IMR-90 (cell line): ENCODE measurements at regions not wholly inside any gene's neighbourhood (a gene's known extent, or its start where the extent isn't known, plus 50 kb on each side); places are given as distances from the start of the nearest gene placed in this dataset.

Source experiments
- ATAC-seq: fragments of 200-7000 bp; cut with Tn5 transposase; 2 replicates; pipeline ENCODE4 v1.9.1; 2020; ENCODE audit warnings: low read depth, mild to moderate bottlenecking, moderate library complexity
- BruUV-seq: library from RNA; stranded (reverse); fragments of 400-500 nt; replicated peaks from 2 replicates; lab custom pipeline; 2021; lab: Mats Ljungman, UMichigan
- CTCF ChIA-PET: fragments of 300-600 bp; formaldehyde crosslinking; extraction: SDS; loops from one replicate; lab custom pipeline; 2021; ENCODE audit warnings: antibody characterized with exemption; lab: Yijun Ruan, JAX
- POLR2A ChIA-PET: fragments of 300-600 bp; sonication (Branson Sonifier 250); formaldehyde crosslinking; loops from one replicate; lab custom pipeline; 2022; ENCODE audit warnings: antibody characterized with exemption; ENCODE audit not compliant: unreplicated experiment; lab: Charles Lee
- DNase-seq: peaks from one replicate; pipeline ENCODE4 v3.0.0; 2013
- H2AFZ ChIP-seq: replicated peaks from 2 replicates; pipeline ENCODE3; 2013; ENCODE audit warnings: low read length, mild to moderate bottlenecking; ENCODE audit not compliant: poor library complexity
- H2AK5ac ChIP-seq: 2 replicates; pipeline ENCODE4 v1.6.1; 2013; ENCODE audit warnings: low read depth, low read length, inconsistent platforms
- H2AK9ac ChIP-seq: replicated peaks from 2 replicates; pipeline ENCODE3; 2013; ENCODE audit warnings: mild to moderate bottlenecking, low read depth, low read length, moderate library complexity; ENCODE audit not compliant: poor library complexity
- H2BK120ac ChIP-seq: 2 replicates; pipeline ENCODE4 v1.6.1; 2013; ENCODE audit warnings: low read depth, low read length, inconsistent platforms
- H2BK15ac ChIP-seq: 3 replicates; pipeline ENCODE4 v1.6.1; 2013; ENCODE audit warnings: low read depth, low read length, inconsistent platforms
- H2BK20ac ChIP-seq: 2 replicates; pipeline ENCODE4 v1.6.1; 2013; ENCODE audit warnings: low read depth, mild to moderate bottlenecking, inconsistent platforms, low read length, moderate library complexity
- H2BK5ac ChIP-seq: 2 replicates; pipeline ENCODE4 v1.6.1; 2013; ENCODE audit warnings: mild to moderate bottlenecking, low read depth, low read length, inconsistent platforms; ENCODE audit not compliant: poor library complexity, severe bottlenecking
- H3K14ac ChIP-seq: replicated peaks from 2 replicates; pipeline ENCODE4 v1.6.1; 2013; ENCODE audit warnings: low read depth, low read length, inconsistent platforms
- H3K18ac ChIP-seq: 2 replicates; pipeline ENCODE4 v1.6.1; 2013; ENCODE audit warnings: low read depth, low read length, control low read depth
- H3K23ac ChIP-seq: 2 replicates; pipeline ENCODE4 v1.6.1; 2013; ENCODE audit warnings: low read depth, low read length, inconsistent platforms
- H3K27ac ChIP-seq: 2 replicates; pipeline ENCODE4 v1.5.1; 2013; ENCODE audit warnings: mild to moderate bottlenecking, control low read depth, low read length; ENCODE audit not compliant: insufficient read depth
- H3K27me3 ChIP-seq: 2 replicates; pipeline ENCODE4 v1.6.1; 2013; ENCODE audit warnings: low read length; ENCODE audit not compliant: control insufficient read depth, insufficient read depth
- H3K36me3 ChIP-seq: 2 replicates; pipeline ENCODE4 v1.6.1; 2013; ENCODE audit warnings: low read length, mixed read lengths; ENCODE audit not compliant: control insufficient read depth, insufficient read depth
- H3K4ac ChIP-seq: 2 replicates; pipeline ENCODE4 v1.6.1; 2013; ENCODE audit warnings: low read depth, low read length, inconsistent platforms
- H3K4me1 ChIP-seq: 2 replicates; pipeline ENCODE4 v1.6.1; 2013; ENCODE audit warnings: low read length, mixed read lengths; ENCODE audit not compliant: control insufficient read depth, insufficient read depth
- H3K4me2 ChIP-seq: 2 replicates; pipeline ENCODE4 v1.6.1; 2013; ENCODE audit warnings: low read depth, mild to moderate bottlenecking, control low read depth, low read length, moderate library complexity
- H3K4me3 ChIP-seq: 2 replicates; pipeline ENCODE4 v1.5.1; 2013; ENCODE audit warnings: low read depth, mild to moderate bottlenecking, control low read depth, low read length, moderate library complexity; ENCODE audit not compliant: insufficient read depth
- H3K56ac ChIP-seq: 2 replicates; pipeline ENCODE4 v1.6.1; 2013; ENCODE audit warnings: low read length, inconsistent platforms; ENCODE audit not compliant: insufficient read depth; ENCODE audit errors: extremely low read depth
- H3K79me1 ChIP-seq, 2 experiments: 2 replicates each; pipeline ENCODE4 v1.6.1; 2013; ENCODE audit warnings: low read length in 2 of 2, inconsistent platforms in 1 of 2, low read depth in 1 of 2
- H3K9ac ChIP-seq: 2 replicates; pipeline ENCODE4 v1.6.1; 2013; ENCODE audit warnings: low read depth, low read length, control low read depth
- H3K9me1 ChIP-seq: 2 replicates; pipeline ENCODE4 v1.6.1; 2013; ENCODE audit warnings: low read length, inconsistent platforms; ENCODE audit not compliant: insufficient read depth
- H3K9me3 ChIP-seq: 2 replicates; pipeline ENCODE4 v1.6.1; 2013; ENCODE audit warnings: low read length; ENCODE audit not compliant: control insufficient read depth, insufficient read depth
- H4K20me1 ChIP-seq: 2 replicates; pipeline ENCODE4 v1.6.1; 2013; ENCODE audit warnings: low read length, inconsistent platforms; ENCODE audit not compliant: insufficient read depth
- H4K5ac ChIP-seq: 2 replicates; pipeline ENCODE4 v1.6.1; 2013; ENCODE audit warnings: mild to moderate bottlenecking, low read depth, low read length, control low read depth
- H4K8ac ChIP-seq, 2 experiments: 2 replicates each; pipeline ENCODE4 v1.6.1; 2013; ENCODE audit warnings: low read depth in 2 of 2, low read length in 2 of 2, control low read depth in 1 of 2, inconsistent platforms in 1 of 2
- H4K91ac ChIP-seq: 2 replicates; pipeline ENCODE4 v1.6.1; 2013; ENCODE audit warnings: low read depth, low read length, inconsistent platforms; ENCODE audit not compliant: insufficient read depth
- BHLHE40 ChIP-seq: fragments of 150-350 bp; IDR thresholded peaks from 2 replicates; pipeline ENCODE4 v1.6.1; 2016; ENCODE audit warnings: mild to moderate bottlenecking, low read depth, low read length
- CEBPB ChIP-seq: IDR thresholded peaks from 2 replicates; pipeline ENCODE4 v1.6.1; 2012; ENCODE audit warnings: low read depth, low read length, improper control_type of control experiment
- CHD1 ChIP-seq: IDR thresholded peaks from 2 replicates; pipeline ENCODE4 v1.6.1; 2012; ENCODE audit warnings: low read depth, low read length, improper control_type of control experiment
- FOS ChIP-seq: fragments of 150-350 bp; IDR thresholded peaks from 2 replicates; pipeline ENCODE4 v1.6.1; 2016; ENCODE audit warnings: low read depth, low read length
- MAFK ChIP-seq: IDR thresholded peaks from 2 replicates; pipeline ENCODE4 v1.6.1; 2012; ENCODE audit warnings: low read depth, low read length, improper control_type of control experiment
- MAZ ChIP-seq: IDR thresholded peaks from 2 replicates; pipeline ENCODE4 v1.6.1; 2012; ENCODE audit warnings: low read depth, mild to moderate bottlenecking, low read length, improper control_type of control experiment, moderate library complexity, borderline replicate concordance
- MXI1 ChIP-seq: IDR thresholded peaks from 2 replicates; pipeline ENCODE4 v1.6.1; 2012; ENCODE audit warnings: low read depth, mild to moderate bottlenecking, low read length, moderate library complexity, borderline replicate concordance
- NFE2L2 ChIP-seq: fragments of 150-350 bp; IDR thresholded peaks from 2 replicates; pipeline ENCODE4 v1.6.1; 2016; ENCODE audit warnings: low read depth, mild to moderate bottlenecking, low read length
- POLR2A ChIP-seq: IDR thresholded peaks from 2 replicates; pipeline ENCODE4 v1.6.1; 2012; ENCODE audit warnings: mild to moderate bottlenecking, low read depth, low read length
- RAD21 ChIP-seq: IDR thresholded peaks from 2 replicates; pipeline ENCODE4 v1.6.1; 2012; ENCODE audit warnings: low read length, improper control_type of control experiment
- RCOR1 ChIP-seq: IDR thresholded peaks from 2 replicates; pipeline ENCODE4 v1.6.1; 2012; ENCODE audit warnings: mild to moderate bottlenecking, low read length, improper control_type of control experiment; ENCODE audit not compliant: insufficient replicate concordance
- RFX5 ChIP-seq: IDR thresholded peaks from 2 replicates; pipeline ENCODE4 v1.8.0; 2012; ENCODE audit warnings: low read depth, mild to moderate bottlenecking, low read length, moderate library complexity
- SMC3 ChIP-seq: fragments of 150-350 bp; IDR thresholded peaks from 2 replicates; pipeline ENCODE4 v1.6.1; 2016; ENCODE audit warnings: low read depth, mild to moderate bottlenecking, antibody characterized with exemption, low read length, moderate library complexity
- WGBS, 2 experiments: methylation state at CpG; one replicate each; pipeline versions ENCODE4 v1.1.5 to v1.1.7; 2013; ENCODE audit warnings: missing lambda C conversion rate in 2 of 2; ENCODE audit not compliant: insufficient read length in 1 of 2; ENCODE audit errors: extremely low coverage in 2 of 2; 5-methylcytosine and 5-hydroxymethylcytosine counted together
- dilution Hi-C: fragments of 300-500 bp; cut with HindIII; formaldehyde crosslinking; loops from one replicate; pipeline ENCODE4 v1.14.3; 2018; ENCODE audit warnings: low sequenced_read_pairs; ENCODE audit not compliant: unreplicated experiment
- in situ Hi-C: fragments of 300-500 bp; cut with MboI; formaldehyde crosslinking; loops from 3 replicates; pipeline ENCODE4 v1.14.3; 2019; ENCODE audit warnings: low sequenced_read_pairs, inconsistent platforms, mixed read lengths
- intact Hi-C: fragments of 100-400 bp; cut with micrococcal nuclease; formaldehyde crosslinking; loops from 2 replicates; pipeline ENCODE4 v1.10.0; 2022
- TF ChIP-seq, protein P1 (sequence below): conservative IDR thresholded peaks from 2 replicates; pipeline ENCODE4 v1.5.1; 2012; ENCODE audit warnings: mild to moderate bottlenecking, low read depth, low read length, improper control_type of control experiment
- TF ChIP-seq, protein P2 (sequence below): fragments of 150-350 bp; IDR thresholded peaks from 2 replicates; pipeline ENCODE4 v1.6.1; 2016; ENCODE audit warnings: low read depth, mild to moderate bottlenecking, low read length, moderate library complexity, borderline replicate concordance
- TF ChIP-seq, protein P3 (sequence below): fragments of 150-350 bp; IDR thresholded peaks from 2 replicates; pipeline ENCODE4 v1.6.1; 2017; ENCODE audit warnings: mild to moderate bottlenecking, antibody characterized with exemption, low read length, low read depth

DNA sequence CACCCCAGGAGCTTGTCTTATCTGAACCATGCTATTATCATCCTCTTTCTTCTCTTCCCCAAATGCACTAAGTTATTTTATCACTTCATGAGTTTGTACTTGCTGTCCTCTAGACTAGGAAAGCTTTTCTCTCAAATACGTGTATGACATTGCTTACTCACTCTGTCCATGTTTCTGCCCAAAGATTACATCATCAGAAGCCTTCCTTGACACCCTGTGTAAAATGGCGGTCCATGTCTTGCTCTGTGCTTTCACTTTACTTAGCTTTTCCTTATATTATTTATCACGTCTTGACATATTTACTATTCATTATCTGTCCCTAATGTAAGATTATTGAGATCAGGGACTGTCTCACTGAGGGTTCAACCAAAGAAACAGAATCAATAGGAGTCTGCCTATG is 196.1 kb upstream of the ZEB2 start:
- H4K5ac ChIP-seq, result no peak overlapping the region
- no peaks in the 10 kb centered on the region for H3K27me3 ChIP-seq
- no peak overlapping the region for H4K91ac ChIP-seq
- no peak overlapping the region for H2BK20ac ChIP-seq
- no peak overlapping the region for H2AK9ac ChIP-seq
- H2BK15ac ChIP-seq, result no peak overlapping the region
- H2AFZ ChIP-seq, result no peak overlapping the region
- H3K9me3 ChIP-seq, result 0 out of 2 replicates have a peak, but pooled peaks cover 3% of the 10 kb centered on the region
- ChIA-PET POLR2A (no interaction called here), CTCF (no interaction called here)
- H3K27ac ChIP-seq, result no peak overlapping the region
- ATAC-seq, result no peak
- H3K36me3 ChIP-seq, result no peaks in the 10 kb centered on the region
- dilution Hi-C loops (no loop called here), in situ Hi-C loops (no loop called here), intact Hi-C loops (no loop called here)
- H3K18ac ChIP-seq, result no peak overlapping the region
- no peaks in the 10 kb centered on the region for H3K9me1 ChIP-seq
- H4K20me1 ChIP-seq, result no peaks in the 10 kb centered on the region
- no peak overlapping the region for H3K4me2 ChIP-seq
- BruUV-seq, result no TSS peak
- H2BK5ac ChIP-seq, result no peak overlapping the region
- peaks cover 4% of the 10 kb centered on the region for H3K4me1 ChIP-seq
- no peak overlapping the region for H3K56ac ChIP-seq
- no peak overlapping the region for H3K23ac ChIP-seq
- H3K4me3 ChIP-seq, result no peak overlapping the region
- WGBS, 2 experiments, result no CpG with 5 or more reads among the region's 3 CpGs
- H3K9ac ChIP-seq, result no peak overlapping the region
- H2BK120ac ChIP-seq, result no peak overlapping the region
- no peak overlapping the region for H2AK5ac ChIP-seq
- no peak overlapping the region for H3K4ac ChIP-seq
- no peak overlapping the region for H3K14ac ChIP-seq
- H4K8ac ChIP-seq, result no peak overlapping the region
- TF ChIP-seq, protein P1, sequence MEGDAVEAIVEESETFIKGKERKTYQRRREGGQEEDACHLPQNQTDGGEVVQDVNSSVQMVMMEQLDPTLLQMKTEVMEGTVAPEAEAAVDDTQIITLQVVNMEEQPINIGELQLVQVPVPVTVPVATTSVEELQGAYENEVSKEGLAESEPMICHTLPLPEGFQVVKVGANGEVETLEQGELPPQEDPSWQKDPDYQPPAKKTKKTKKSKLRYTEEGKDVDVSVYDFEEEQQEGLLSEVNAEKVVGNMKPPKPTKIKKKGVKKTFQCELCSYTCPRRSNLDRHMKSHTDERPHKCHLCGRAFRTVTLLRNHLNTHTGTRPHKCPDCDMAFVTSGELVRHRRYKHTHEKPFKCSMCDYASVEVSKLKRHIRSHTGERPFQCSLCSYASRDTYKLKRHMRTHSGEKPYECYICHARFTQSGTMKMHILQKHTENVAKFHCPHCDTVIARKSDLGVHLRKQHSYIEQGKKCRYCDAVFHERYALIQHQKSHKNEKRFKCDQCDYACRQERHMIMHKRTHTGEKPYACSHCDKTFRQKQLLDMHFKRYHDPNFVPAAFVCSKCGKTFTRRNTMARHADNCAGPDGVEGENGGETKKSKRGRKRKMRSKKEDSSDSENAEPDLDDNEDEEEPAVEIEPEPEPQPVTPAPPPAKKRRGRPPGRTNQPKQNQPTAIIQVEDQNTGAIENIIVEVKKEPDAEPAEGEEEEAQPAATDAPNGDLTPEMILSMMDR, result no peak
- TF ChIP-seq RAD21, result no peak
- no peak for TF ChIP-seq FOS
- TF ChIP-seq NFE2L2, result no peak
- TF ChIP-seq POLR2A, result no peak
- TF ChIP-seq CHD1, result no peak
- no peak for TF ChIP-seq MAZ
- no peak for TF ChIP-seq RFX5
- no peak for TF ChIP-seq CEBPB
- TF ChIP-seq, protein P2, sequence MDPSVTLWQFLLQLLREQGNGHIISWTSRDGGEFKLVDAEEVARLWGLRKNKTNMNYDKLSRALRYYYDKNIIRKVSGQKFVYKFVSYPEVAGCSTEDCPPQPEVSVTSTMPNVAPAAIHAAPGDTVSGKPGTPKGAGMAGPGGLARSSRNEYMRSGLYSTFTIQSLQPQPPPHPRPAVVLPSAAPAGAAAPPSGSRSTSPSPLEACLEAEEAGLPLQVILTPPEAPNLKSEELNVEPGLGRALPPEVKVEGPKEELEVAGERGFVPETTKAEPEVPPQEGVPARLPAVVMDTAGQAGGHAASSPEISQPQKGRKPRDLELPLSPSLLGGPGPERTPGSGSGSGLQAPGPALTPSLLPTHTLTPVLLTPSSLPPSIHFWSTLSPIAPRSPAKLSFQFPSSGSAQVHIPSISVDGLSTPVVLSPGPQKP, result no peak
- TF ChIP-seq BHLHE40, result no peak
- TF ChIP-seq MAFK, result no peak
- no peak for TF ChIP-seq SMC3
- no peak for TF ChIP-seq MXI1
- TF ChIP-seq, protein P3, sequence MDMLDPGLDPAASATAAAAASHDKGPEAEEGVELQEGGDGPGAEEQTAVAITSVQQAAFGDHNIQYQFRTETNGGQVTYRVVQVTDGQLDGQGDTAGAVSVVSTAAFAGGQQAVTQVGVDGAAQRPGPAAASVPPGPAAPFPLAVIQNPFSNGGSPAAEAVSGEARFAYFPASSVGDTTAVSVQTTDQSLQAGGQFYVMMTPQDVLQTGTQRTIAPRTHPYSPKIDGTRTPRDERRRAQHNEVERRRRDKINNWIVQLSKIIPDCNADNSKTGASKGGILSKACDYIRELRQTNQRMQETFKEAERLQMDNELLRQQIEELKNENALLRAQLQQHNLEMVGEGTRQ, result no peak
- no peak for TF ChIP-seq RCOR1
- DNase-seq, result no peak
- H3K79me1 ChIP-seq, result no peaks in the 10 kb centered on the region
